Activated T-helper 1 cell treated with anti-CD3 and anti-CD28 coated beads, Interleukin-12 subunit alpha, Interleukin-12 subunit beta, Interleukin-2, Interleukin-4 antibody, amounts not matched to agents 30 ng/mL and 10 ng/mL and 1 ng/mL, durations not matched to agents 14 hours and 24 hours and 36 hours (primary cell): ENCODE measurements at regions not wholly inside any gene's neighbourhood (a gene's known extent, or its start where the extent isn't known, plus 50 kb on each side); places are given as distances from the start of the nearest gene placed in this dataset.

Experiments
- DNase-seq: peaks from one replicate; pipeline ENCODE4 v3.0.0; 2021; ENCODE audit warnings: low spot score
- H3K27ac Mint-ChIP-seq: one replicate; pipeline ENCODE4 v1.8.0; 2021; ENCODE audit warnings: mild to moderate bottlenecking, mixed read lengths
- H3K27me3 Mint-ChIP-seq: one replicate; pipeline ENCODE4 v1.8.0; 2022; ENCODE audit warnings: mild to moderate bottlenecking, moderate library complexity, mixed read lengths; ENCODE audit not compliant: insufficient read depth
- H3K36me3 Mint-ChIP-seq: one replicate; pipeline ENCODE4 v1.8.0; 2021; ENCODE audit warnings: low read depth, mixed read lengths
- H3K4me1 Mint-ChIP-seq: one replicate; pipeline ENCODE4 v1.8.0; 2021; ENCODE audit warnings: low read depth, mixed read lengths
- H3K4me3 Mint-ChIP-seq: one replicate; pipeline ENCODE4 v1.8.0; 2021; ENCODE audit warnings: mild to moderate bottlenecking, moderate library complexity, mixed read lengths
- H3K9me3 Mint-ChIP-seq: one replicate; pipeline ENCODE4 v1.8.0; 2021; ENCODE audit warnings: mixed read lengths
- intact Hi-C: fragments of 100-400 bp; cut with micrococcal nuclease; formaldehyde crosslinking; loops from one replicate; pipeline ENCODE4 v1.15.1; 2024

DNA sequence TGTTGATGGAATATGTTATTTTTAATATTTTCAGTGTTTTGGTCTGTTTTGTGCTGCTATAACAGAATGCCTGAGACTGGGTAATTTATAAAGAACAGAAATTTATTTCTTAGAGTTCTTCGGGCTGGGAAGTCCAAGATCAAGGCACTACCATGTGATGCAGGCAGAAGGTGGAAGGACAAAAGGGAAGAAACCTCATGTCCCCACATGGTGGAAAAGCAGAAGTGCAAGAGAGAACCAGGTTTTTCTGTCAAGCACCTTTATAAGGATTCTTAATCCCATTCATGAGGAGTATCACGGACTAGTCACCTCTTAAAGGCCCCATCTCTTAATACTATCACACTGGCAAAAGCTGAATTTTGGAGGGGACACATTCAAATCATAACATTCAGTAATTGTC, 57.9 kb upstream of the EPHB3 start:
- intact Hi-C loops, result no loop called here
- Mint-ChIP-seq H3K9me3 (peaks cover 4% of the 10 kb centered on the region), H3K4me3 (no peak overlapping the region), H3K27me3 (peaks cover 15% of the 10 kb centered on the region), H3K27ac (no peak overlapping the region), H3K36me3 (no peaks in the 10 kb centered on the region), H3K4me1 (no peaks in the 10 kb centered on the region)
- DNase-seq, result no peak

GRCh38 chr3:184505076-184505878, 56.3 kb upstream of the EPHB3 start:
- Mint-ChIP-seq H3K4me3 (no peak overlapping the region), H3K9me3 (peaks cover 4% of the 10 kb centered on the region), H3K36me3 (no peaks in the 10 kb centered on the region), H3K27me3 (peaks cover 18% of the 10 kb centered on the region), H3K27ac (no peak overlapping the region), H3K4me1 (no peaks in the 10 kb centered on the region)
- intact Hi-C loops, result no loop called here
- no peak for DNase-seq

DNA sequence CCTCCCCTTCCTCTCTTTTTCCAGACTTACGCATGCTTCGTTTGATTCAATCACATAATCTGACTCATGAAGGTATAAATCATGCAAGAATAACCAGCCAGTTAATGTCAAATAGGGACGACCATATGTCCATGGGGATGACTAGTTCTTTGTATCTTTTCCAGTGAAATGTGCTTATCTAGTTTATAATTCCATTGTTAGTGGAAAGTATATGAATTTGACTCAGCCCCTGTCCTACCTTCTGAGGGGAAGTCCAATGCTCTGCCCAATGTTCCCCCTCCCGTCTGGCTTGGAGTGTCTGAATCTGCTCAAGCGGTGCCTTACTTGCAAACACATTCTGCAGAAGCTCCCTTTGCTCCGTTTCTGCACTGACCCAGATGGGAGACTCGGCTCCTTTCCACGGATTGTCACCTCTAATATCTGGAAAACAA, 55.0 kb upstream of the EPHB3 start:
- H3K27ac Mint-ChIP-seq, result no peak overlapping the region
- DNase-seq, result no peak
- no peaks in the 10 kb centered on the region for H3K4me1 Mint-ChIP-seq
- peaks cover 4% of the 10 kb centered on the region for H3K9me3 Mint-ChIP-seq
- peaks cover 29% of the 10 kb centered on the region for H3K27me3 Mint-ChIP-seq
- no peak overlapping the region for H3K4me3 Mint-ChIP-seq
- intact Hi-C loops, result no loop called here
- no peaks in the 10 kb centered on the region for H3K36me3 Mint-ChIP-seq

DNA sequence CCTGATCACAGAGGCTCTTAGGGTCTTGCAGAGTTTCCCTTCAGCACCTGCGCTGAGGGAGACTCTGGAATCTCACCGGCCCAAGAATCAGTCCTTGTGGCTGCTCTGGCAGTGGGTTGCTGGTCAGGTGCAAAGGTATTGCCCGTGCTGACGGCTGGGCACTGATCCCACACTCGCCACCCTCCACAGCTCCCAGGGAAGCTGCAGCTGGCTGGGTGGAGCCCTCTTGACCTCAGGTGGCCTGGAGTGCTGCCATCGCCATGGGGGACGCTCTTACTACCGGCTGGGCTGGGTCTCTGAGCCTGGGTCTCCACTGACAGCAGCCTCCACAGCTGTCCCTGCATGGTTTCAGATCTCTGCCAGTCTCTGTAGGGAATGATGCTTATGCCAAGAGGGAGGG, 52.6 kb upstream of the EPHB3 start:
- no peak overlapping the region for H3K4me3 Mint-ChIP-seq
- no peaks in the 10 kb centered on the region for H3K36me3 Mint-ChIP-seq
- DNase-seq, result no peak
- intact Hi-C loops, result no loop called here
- H3K9me3 Mint-ChIP-seq, result no peaks in the 10 kb centered on the region
- peaks cover 43% of the 10 kb centered on the region for H3K27me3 Mint-ChIP-seq
- H3K27ac Mint-ChIP-seq, result no peak overlapping the region
- peaks cover 3% of the 10 kb centered on the region for H3K4me1 Mint-ChIP-seq

DNA sequence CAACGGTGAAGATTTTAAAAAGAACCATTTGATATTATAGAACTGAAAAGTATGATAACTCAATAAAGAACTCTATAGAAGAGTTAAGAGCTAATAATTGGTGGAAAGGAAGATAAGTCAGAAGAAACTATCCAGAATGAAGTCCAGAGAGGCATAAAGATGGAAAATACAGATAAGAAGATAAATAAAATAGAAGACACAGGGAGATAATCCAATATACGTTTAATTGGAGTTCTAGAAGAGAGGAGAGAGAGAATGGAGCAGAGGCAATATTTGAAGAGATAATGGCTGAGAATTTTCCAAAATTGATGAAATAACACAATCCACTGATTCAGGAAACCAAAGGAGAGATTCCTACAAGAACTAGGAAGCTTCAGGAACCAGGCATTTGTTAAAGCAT, 49.8 kb upstream of the EPHB3 start:
- Mint-ChIP-seq H3K9me3 (no peaks in the 10 kb centered on the region), H3K4me1 (peaks cover 7% of the 10 kb centered on the region), H3K36me3 (no peaks in the 10 kb centered on the region), H3K4me3 (no peak overlapping the region), H3K27me3 (peaks cover 59% of the 10 kb centered on the region), H3K27ac (no peak overlapping the region)
- intact Hi-C loops, result no loop called here
- no peak for DNase-seq
